MM.1S (cell line): ENCODE measurements at regions not wholly inside any gene's neighbourhood (a gene's known extent, or its start where the extent isn't known, plus 50 kb on each side); places are given as distances from the start of the nearest gene placed in this dataset.

Source experiments
- EZH2 ChIP-seq: fragments of 300-600 bp; sonication (generic); optimal IDR thresholded peaks from 2 replicates; pipeline ENCODE3; 2017; ENCODE audit warnings: low read depth, mild to moderate bottlenecking, antibody characterized with exemption, low read length, mixed read lengths
- EZH2phosphoT487 ChIP-seq: fragments of 300-600 bp; sonication (generic); IDR thresholded peaks from 2 replicates; pipeline ENCODE4 v1.6.1; 2018; ENCODE audit warnings: antibody characterized with exemption, low read length
- TF ChIP-seq, protein P1 (sequence below): fragments of 300-600 bp; sonication (generic); IDR thresholded peaks from 2 replicates; pipeline ENCODE4 v1.5.1; 2016; ENCODE audit warnings: antibody characterized with exemption, low read length, mixed read lengths

DNA sequence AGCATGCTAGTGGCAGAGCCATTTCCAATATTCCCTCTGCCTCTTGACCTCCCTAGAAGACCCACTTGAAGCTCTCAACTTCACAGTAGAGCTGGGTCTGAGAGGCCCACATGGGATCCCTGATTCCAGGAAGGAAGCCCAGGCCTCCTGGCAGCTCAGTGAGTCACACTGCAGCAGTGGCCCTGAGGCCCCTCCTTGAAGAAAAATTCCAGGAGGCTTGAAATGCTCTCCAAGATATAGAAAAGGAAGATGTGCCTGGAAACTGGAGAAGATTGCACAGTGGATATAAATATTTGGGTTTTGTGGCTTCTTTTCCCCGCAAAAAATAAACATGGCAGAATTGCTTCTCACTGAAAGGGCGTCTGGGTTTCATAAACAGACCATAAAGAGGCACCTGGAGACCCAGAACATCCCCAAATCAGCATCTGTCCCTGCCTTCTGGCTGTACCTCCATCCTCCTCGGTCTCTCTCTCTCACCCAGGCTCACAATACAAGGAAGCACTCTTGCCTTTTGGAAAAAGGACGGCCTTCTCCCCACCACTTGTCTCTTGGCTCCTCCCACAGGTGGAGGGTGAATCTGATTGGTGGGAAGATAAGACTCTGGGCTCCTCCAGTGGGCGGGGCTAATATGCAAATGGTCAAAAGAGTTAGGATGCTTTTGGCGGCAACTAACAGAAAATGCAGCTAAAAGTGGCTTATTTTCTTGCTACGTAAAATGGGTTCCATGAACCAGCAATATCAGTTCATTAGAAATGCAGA, 200.0 kb upstream of the SULF2 start:
- TF ChIP-seq EZH2 (no peak), EZH2phosphoT487 (no peak)
- TF ChIP-seq, protein P1, sequence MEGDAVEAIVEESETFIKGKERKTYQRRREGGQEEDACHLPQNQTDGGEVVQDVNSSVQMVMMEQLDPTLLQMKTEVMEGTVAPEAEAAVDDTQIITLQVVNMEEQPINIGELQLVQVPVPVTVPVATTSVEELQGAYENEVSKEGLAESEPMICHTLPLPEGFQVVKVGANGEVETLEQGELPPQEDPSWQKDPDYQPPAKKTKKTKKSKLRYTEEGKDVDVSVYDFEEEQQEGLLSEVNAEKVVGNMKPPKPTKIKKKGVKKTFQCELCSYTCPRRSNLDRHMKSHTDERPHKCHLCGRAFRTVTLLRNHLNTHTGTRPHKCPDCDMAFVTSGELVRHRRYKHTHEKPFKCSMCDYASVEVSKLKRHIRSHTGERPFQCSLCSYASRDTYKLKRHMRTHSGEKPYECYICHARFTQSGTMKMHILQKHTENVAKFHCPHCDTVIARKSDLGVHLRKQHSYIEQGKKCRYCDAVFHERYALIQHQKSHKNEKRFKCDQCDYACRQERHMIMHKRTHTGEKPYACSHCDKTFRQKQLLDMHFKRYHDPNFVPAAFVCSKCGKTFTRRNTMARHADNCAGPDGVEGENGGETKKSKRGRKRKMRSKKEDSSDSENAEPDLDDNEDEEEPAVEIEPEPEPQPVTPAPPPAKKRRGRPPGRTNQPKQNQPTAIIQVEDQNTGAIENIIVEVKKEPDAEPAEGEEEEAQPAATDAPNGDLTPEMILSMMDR = no peak
